Glomerular endothelial cell (primary cell): ENCODE measurements at regions not wholly inside any gene's neighbourhood (a gene's known extent, or its start where the extent isn't known, plus 50 kb on each side); places are given as distances from the start of the nearest gene placed in this dataset.
A peak's percentile ranks its signal among the peaks of the same experiment; 100 is the strongest.
"Not testable (repeated sequence)": the region's sequence is repeated elsewhere in the genome, so short reads cannot be mapped to it uniquely, and the experiment has no call there.

Experiments
- DNase-seq: peaks from one replicate; pipeline ENCODE4 v3.0.0-alpha.2; 2011; ENCODE audit warnings: low read depth, low spot score; ENCODE audit errors: extremely low read depth

- DNase-seq: no peak
Measured at GRCh38 chr6:113221850-113222249, 635.3 kb upstream of the MARCKS start.

- no peak for DNase-seq
Measured at GRCh38 chr6:113246186-113246585, 611.0 kb upstream of the MARCKS start.

- no peak for DNase-seq
Measured at GRCh38 chr6:113248532-113248931, 608.6 kb upstream of the MARCKS start.

- DNase-seq: not testable (repeated sequence)
Measured at GRCh38 chr6:113254194-113254593, 603.0 kb upstream of the MARCKS start.

GRCh38 chr6:113258771-113259170, 598.4 kb upstream of the MARCKS start:
- DNase-seq: no peak

GRCh38 chr6:113271437-113271836, 585.7 kb upstream of the MARCKS start:
- DNase-seq: no peak

GRCh38 chr6:113276601-113277000, 580.5 kb upstream of the MARCKS start:
- peak; percentile 12 for DNase-seq

GRCh38 chr6:113277111-113277510, 580.0 kb upstream of the MARCKS start:
- DNase-seq: no peak

GRCh38 chr6:113281014-113281413, 576.1 kb upstream of the MARCKS start:
- DNase-seq: no peak

- DNase-seq: no peak
Measured at GRCh38 chr6:113281431-113281830, 575.7 kb upstream of the MARCKS start.

- DNase-seq: no peak
Measured at GRCh38 chr6:113287396-113287795, 569.7 kb upstream of the MARCKS start.

GRCh38 chr6:113288409-113288808, 568.7 kb upstream of the MARCKS start:
- DNase-seq: no peak

GRCh38 chr6:113289166-113289565, 568.0 kb upstream of the MARCKS start:
- DNase-seq: no peak

- no peak for DNase-seq
Measured at GRCh38 chr6:113290684-113291083, 566.5 kb upstream of the MARCKS start.

GRCh38 chr6:113291751-113292445, 565.2 kb upstream of the MARCKS start:
- no peak for DNase-seq

- DNase-seq: no peak
Measured at GRCh38 chr6:113292646-113293422, 564.3 kb upstream of the MARCKS start.

GRCh38 chr6:113293423-113293740, 563.8 kb upstream of the MARCKS start:
- no peak for DNase-seq

GRCh38 chr6:113299531-113299930, 557.6 kb upstream of the MARCKS start:
- no peak for DNase-seq

GRCh38 chr6:113301651-113302050, 555.5 kb upstream of the MARCKS start:
- DNase-seq: no peak

- DNase-seq: no peak
Measured at GRCh38 chr6:113304116-113304515, 553.0 kb upstream of the MARCKS start.

- no peak for DNase-seq
Measured at GRCh38 chr6:113306552-113307145, 550.5 kb upstream of the MARCKS start.

- DNase-seq: no peak
Measured at GRCh38 chr6:113308266-113308665, 548.9 kb upstream of the MARCKS start.
